Neural cell (in vitro differentiated cells): ENCODE measurements at regions not wholly inside any gene's neighbourhood (a gene's known extent, or its start where the extent isn't known, plus 50 kb on each side); places are given as distances from the start of the nearest gene placed in this dataset.

ENCODE experiments used
- EP300 ChIP-seq: fragments of 450-650 bp; conservative IDR thresholded peaks from 2 replicates; pipeline ENCODE4 v1.6.1; 2014; ENCODE audit warnings: antibody characterized with exemption, mild to moderate bottlenecking, moderate library complexity; ENCODE audit not compliant: poor library complexity, severe bottlenecking
- EZH2 ChIP-seq: fragments of 200-600, 300-800 bp; shearing (Covaris generic), sonication (generic); IDR thresholded peaks from 2 replicates; pipeline ENCODE4 v1.6.1; 2014; ENCODE audit warnings: antibody characterized with exemption, low read length, borderline replicate concordance, mild to moderate bottlenecking; ENCODE audit not compliant: insufficient read depth, poor library complexity, severe bottlenecking
- MXI1 ChIP-seq: fragments of 450-650 bp; conservative IDR thresholded peaks from 2 replicates; pipeline ENCODE4 v1.6.1; 2014; ENCODE audit warnings: antibody characterized with exemption, mild to moderate bottlenecking; ENCODE audit not compliant: poor library complexity, severe bottlenecking
- POLR2AphosphoS5 ChIP-seq: IDR thresholded peaks from 2 replicates; pipeline ENCODE4 v1.6.1; 2012
- RAD21 ChIP-seq: fragments of 450-650 bp; conservative IDR thresholded peaks from 2 replicates; pipeline ENCODE4 v1.6.1; 2014; ENCODE audit warnings: antibody characterized with exemption, mild to moderate bottlenecking, moderate library complexity
- SMC3 ChIP-seq: fragments of 450-650 bp; conservative IDR thresholded peaks from 2 replicates; pipeline ENCODE4 v1.6.1; 2014; ENCODE audit warnings: antibody characterized with exemption, mild to moderate bottlenecking, moderate library complexity; ENCODE audit not compliant: poor library complexity
- TAF1 ChIP-seq: IDR thresholded peaks from 2 replicates; pipeline ENCODE4 v1.6.1; 2012; ENCODE audit warnings: low read depth
- TF ChIP-seq, protein P1 (sequence below): fragments of 450-650 bp; IDR thresholded peaks from 2 replicates; pipeline ENCODE4 v1.5.1; 2014; ENCODE audit warnings: antibody characterized with exemption, mild to moderate bottlenecking, moderate library complexity; ENCODE audit not compliant: poor library complexity, severe bottlenecking

DNA sequence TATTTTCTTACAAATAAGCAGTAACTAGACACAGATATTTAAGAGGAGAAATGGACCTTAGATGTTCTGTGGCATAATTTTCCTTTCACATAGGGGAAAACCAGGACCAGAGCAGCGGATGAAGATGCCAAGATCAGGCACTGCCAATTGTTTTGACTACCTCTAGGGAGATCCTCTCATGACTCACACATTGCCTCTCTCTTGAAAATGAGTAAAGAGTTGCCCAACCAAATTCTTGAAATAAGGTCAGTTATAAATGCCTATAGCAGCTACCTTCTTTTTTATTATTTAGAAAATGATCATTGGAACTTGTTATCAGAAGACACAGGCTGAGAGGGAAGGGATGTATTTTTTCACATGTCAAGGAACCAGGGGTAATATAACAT is 263.4 kb upstream of the PLEKHG7 start:
- TF ChIP-seq, protein P1, sequence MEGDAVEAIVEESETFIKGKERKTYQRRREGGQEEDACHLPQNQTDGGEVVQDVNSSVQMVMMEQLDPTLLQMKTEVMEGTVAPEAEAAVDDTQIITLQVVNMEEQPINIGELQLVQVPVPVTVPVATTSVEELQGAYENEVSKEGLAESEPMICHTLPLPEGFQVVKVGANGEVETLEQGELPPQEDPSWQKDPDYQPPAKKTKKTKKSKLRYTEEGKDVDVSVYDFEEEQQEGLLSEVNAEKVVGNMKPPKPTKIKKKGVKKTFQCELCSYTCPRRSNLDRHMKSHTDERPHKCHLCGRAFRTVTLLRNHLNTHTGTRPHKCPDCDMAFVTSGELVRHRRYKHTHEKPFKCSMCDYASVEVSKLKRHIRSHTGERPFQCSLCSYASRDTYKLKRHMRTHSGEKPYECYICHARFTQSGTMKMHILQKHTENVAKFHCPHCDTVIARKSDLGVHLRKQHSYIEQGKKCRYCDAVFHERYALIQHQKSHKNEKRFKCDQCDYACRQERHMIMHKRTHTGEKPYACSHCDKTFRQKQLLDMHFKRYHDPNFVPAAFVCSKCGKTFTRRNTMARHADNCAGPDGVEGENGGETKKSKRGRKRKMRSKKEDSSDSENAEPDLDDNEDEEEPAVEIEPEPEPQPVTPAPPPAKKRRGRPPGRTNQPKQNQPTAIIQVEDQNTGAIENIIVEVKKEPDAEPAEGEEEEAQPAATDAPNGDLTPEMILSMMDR = no peak
- TF ChIP-seq TAF1 (no peak), EZH2 (no peak), MXI1 (no peak), EP300 (no peak), SMC3 (no peak), POLR2AphosphoS5 (no peak), RAD21 (no peak)
